ENCODE measurements at regions not wholly inside any gene's neighbourhood (a gene's known extent, or its start where the extent isn't known, plus 50 kb on each side); places are given as distances from the start of the nearest gene placed in this dataset.

GRCh38 chr12:127414186-127414585 is 852.8 kb upstream of the TMEM132C start:
- no peak for DNase-seq

GRCh38 chr12:127414636-127415035 is 852.3 kb upstream of the TMEM132C start:
- no peak for DNase-seq

- DNase-seq: no peak
These were observed 850.2 kb upstream of the TMEM132C start for GRCh38 chr12:127416796-127417195.

GRCh38 chr12:127419111-127419510 is 847.9 kb upstream of the TMEM132C start:
- DNase-seq: no peak

- no peak for DNase-seq
These were observed 845.4 kb upstream of the TMEM132C start for GRCh38 chr12:127421614-127422013.

- DNase-seq: no peak
These were observed 843.9 kb upstream of the TMEM132C start for GRCh38 chr12:127422935-127423566.

GRCh38 chr12:127425474-127425873 is 841.5 kb upstream of the TMEM132C start:
- no peak for DNase-seq

GRCh38 chr12:127428420-127428819 is 838.5 kb upstream of the TMEM132C start:
- no peak for DNase-seq

GRCh38 chr12:127429551-127430285 is 837.3 kb upstream of the TMEM132C start:
- DNase-seq: no peak

DNA sequence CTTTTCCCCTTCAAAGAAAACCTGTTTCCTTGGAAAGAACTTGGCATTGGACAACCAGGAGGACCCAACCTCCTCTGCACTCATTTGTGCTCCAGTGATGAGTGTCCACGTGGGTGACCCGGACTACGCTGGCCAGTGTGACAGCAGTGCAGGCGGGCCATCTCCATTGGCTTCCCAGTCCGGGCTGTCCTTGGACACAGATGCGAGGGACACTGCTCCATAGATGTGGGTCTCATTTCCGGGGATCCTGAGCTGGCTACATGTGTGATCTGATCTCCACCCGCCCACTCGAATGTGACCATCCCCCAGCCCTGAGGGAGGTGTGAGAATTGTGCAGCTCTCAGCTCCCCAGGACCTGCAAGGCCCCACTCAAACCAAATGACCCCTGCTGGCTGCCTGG is 836.6 kb upstream of the TMEM132C start:
- no peak for DNase-seq

GRCh38 chr12:127431177-127431576 is 835.8 kb upstream of the TMEM132C start:
- DNase-seq: no peak

DNA sequence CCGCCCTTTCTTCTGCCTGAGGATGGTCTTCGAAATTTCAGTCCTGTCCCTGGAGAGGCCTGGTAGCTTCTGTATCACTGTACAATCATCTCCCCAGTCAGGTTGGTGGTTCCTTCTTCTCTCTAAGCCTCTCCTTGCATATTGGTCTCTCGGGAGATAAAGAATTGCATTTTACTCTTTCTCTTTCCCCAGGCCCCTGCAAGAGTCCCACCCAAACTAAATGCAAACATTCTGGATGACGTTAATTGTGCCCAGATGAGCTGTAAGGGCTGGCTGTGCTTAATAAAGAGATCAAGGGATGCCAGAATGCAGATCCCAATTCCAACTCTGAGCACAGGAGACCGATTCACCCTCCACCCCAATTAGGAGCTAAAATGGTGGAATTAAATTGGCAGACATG is 835.4 kb upstream of the TMEM132C start:
- no peak for DNase-seq

DNA sequence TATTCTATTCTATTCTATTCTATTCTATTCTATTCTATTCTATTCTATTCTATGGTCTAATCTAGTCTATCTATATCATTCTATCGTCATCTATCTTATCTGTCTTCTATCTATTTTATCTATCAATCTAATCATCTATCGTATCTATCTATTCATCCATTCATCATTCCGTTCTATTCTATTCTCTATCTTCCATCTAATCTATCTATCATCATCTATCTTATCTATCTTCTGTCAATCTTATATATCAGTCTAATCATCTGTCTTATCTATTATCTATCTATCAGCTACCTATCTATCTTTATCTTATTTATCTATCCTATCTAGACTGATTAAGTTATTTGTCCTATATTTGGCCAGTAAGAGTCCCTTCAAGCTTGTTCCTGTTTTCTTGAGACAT is 831.5 kb upstream of the TMEM132C start:
- DNase-seq: no peak

- no peak for DNase-seq
These were observed 828.3 kb upstream of the TMEM132C start for GRCh38 chr12:127438512-127439244.

DNA sequence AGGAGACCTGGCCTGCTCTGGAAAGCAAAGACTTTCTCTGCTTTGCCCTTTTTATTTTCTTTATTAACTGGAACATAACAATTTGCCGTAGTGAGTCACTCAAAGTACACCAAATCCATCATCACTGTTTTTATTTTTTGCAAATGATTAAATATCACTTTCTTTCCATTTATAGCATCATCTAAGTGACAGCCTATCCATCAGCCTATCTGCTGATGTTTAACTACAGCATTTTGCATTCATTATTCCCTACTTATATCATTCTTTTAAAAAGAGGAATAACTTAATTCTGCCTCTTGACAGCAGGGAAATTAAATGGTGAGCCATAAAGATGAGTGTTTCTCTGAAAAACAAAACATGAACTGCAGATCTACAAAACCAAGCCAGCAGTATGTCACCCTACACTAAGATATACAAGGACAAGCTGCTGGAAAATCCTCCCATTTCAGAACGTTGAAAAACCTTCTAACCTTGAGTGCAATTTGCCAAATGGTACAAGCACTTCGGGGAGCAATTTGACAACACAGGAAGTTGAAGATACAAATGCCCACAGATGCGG is 821.3 kb upstream of the TMEM132C start:
- no peak for DNase-seq

- no peak for DNase-seq
These were observed 818.1 kb upstream of the TMEM132C start for GRCh38 chr12:127448906-127449305.

DNA sequence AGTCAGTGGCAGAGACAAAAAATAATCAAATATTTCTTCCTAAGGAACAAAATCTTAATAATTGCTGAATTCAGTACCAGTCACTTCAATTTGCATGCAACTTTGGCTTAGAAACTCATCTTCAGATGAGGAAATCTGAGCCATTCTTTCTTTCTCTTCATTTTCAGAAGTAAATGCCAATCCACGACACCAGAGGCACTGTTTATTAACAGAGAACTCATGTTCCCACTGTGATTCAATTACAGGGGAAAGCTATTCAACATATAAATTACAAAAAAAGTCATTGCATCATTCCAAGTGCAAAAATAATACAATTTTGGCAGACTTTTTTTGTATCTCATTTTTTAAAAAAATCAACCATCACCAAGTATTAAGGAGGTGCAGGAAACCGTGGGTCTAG is 816.1 kb upstream of the TMEM132C start:
- no peak for DNase-seq

GRCh38 chr12:127455347-127456265 is 811.4 kb upstream of the TMEM132C start:
- no peak for DNase-seq

DNA sequence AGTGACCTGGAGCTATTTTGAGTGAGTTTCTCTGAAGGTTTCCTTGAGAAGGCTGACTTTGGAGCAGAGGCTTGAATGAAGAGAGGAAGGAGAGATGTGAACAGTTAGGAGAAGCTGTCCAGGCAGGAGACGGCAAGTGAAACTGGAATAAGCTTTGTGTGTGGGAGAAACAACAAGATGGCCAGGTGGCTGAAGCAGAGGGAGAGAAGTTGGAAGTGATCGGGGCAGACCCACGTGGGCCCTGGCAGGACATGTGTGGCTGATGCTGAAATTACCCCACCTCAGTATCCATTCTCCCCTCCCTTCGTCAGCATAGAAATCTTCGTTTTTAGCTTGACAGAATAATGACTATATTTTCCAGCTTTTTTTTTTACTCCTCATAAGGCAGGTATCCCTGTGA is 809.2 kb upstream of the TMEM132C start:
- DNase-seq: no peak

DNA sequence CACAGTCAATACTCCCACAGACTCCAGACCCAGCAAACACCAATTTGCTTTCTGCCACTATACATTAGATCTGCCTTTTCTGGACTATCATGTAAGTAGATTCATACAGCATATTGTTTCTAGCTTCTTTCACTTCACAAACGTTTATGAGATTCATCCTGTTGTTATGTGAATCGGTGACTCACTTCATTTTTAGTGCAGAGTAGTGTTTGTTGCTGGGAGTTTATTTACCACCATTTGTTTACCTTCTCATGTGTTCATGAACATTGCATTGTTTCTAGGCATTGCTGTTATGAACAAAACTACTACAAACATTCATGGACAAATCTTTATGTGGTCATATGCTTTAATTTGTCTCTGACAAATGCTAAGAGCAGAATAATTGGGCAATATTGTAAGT is 807.8 kb upstream of the TMEM132C start:
- no peak for DNase-seq

GRCh38 chr12:127459687-127460086 is 807.3 kb upstream of the TMEM132C start:
- no peak for DNase-seq

- DNase-seq: no peak
These were observed 803.7 kb upstream of the TMEM132C start for GRCh38 chr12:127463237-127463636.

- DNase-seq: no peak
These were observed 797.6 kb upstream of the TMEM132C start for GRCh38 chr12:127469331-127469730.
